GM23248 (cell line): ENCODE measurements at regions not wholly inside any gene's neighbourhood (a gene's known extent, or its start where the extent isn't known, plus 50 kb on each side); places are given as distances from the start of the nearest gene placed in this dataset.

ENCODE experiments used
- DNase-seq: peaks from one replicate; pipeline ENCODE4 v3.0.0-alpha.2; 2015
- H2AFZ ChIP-seq: fragments of 200-600 bp; sonication (generic); 2 replicates; pipeline ENCODE4 v1.6.1; 2016; ENCODE audit warnings: antibody characterized with exemption
- H3F3A ChIP-seq: fragments of 200-600 bp; sonication (generic); 2 replicates; pipeline ENCODE4 v1.6.1; 2016; ENCODE audit warnings: mild to moderate bottlenecking, antibody characterized with exemption, mixed run types; ENCODE audit not compliant: insufficient read depth
- H3K27ac ChIP-seq: fragments of 200-600 bp; sonication (generic); 2 replicates; pipeline ENCODE4 v1.5.1; 2016; ENCODE audit warnings: mild to moderate bottlenecking
- H3K27me3 ChIP-seq: fragments of 200-600 bp; sonication (generic); replicated peaks from 2 replicates; pipeline ENCODE4 v1.6.1; 2016; ENCODE audit warnings: mild to moderate bottlenecking; ENCODE audit not compliant: insufficient read depth
- H3K36me3 ChIP-seq: fragments of 200-600 bp; sonication (generic); 2 replicates; pipeline ENCODE4 v1.6.1; 2016; ENCODE audit warnings: low read depth, mild to moderate bottlenecking
- H3K4me1 ChIP-seq: fragments of 200-600 bp; sonication (generic); 2 replicates; pipeline ENCODE4 v1.6.1; 2016; ENCODE audit warnings: mild to moderate bottlenecking; ENCODE audit not compliant: insufficient read depth
- H3K4me2 ChIP-seq: fragments of 200-600 bp; sonication (generic); one replicate; pipeline ENCODE4 v1.6.1; 2016; ENCODE audit warnings: mild to moderate bottlenecking; ENCODE audit not compliant: unreplicated experiment
- H3K4me3 ChIP-seq: fragments of 200-600 bp; sonication (generic); 2 replicates; pipeline ENCODE4 v1.5.1; 2016; ENCODE audit warnings: mild to moderate bottlenecking
- H3K79me2 ChIP-seq: fragments of 200-600 bp; sonication (generic); 2 replicates; pipeline ENCODE4 v1.6.1; 2016; ENCODE audit warnings: mild to moderate bottlenecking; ENCODE audit not compliant: insufficient read depth
- H3K9ac ChIP-seq: fragments of 200-600 bp; sonication (generic); 2 replicates; pipeline ENCODE4 v1.6.1; 2016; ENCODE audit warnings: mild to moderate bottlenecking
- H3K9me2 ChIP-seq: fragments of 200-600 bp; sonication (generic); 2 replicates; pipeline ENCODE4 v1.6.1; 2016; ENCODE audit warnings: mixed run types, mild to moderate bottlenecking, moderate library complexity; ENCODE audit not compliant: insufficient read depth
- H3K9me3 ChIP-seq: fragments of 200-600 bp; sonication (generic); one replicate; pipeline ENCODE4 v1.6.1; 2017; ENCODE audit warnings: low read depth
- H4K20me1 ChIP-seq: fragments of 200-600 bp; sonication (generic); 2 replicates; pipeline ENCODE4 v1.6.0; 2016; ENCODE audit not compliant: insufficient read depth
- EZH2 ChIP-seq: fragments of 200-600 bp; sonication (generic); IDR thresholded peaks from 2 replicates; pipeline ENCODE4 v1.6.1; 2018; ENCODE audit warnings: antibody characterized with exemption, mild to moderate bottlenecking; ENCODE audit not compliant: insufficient read depth, poor library complexity, severe bottlenecking
- EZH2phosphoT487 ChIP-seq: fragments of 200-600 bp; sonication (generic); IDR thresholded peaks from 2 replicates; pipeline ENCODE4 v1.6.1; 2018; ENCODE audit warnings: antibody characterized with exemption, moderate library complexity, mild to moderate bottlenecking, low read depth; ENCODE audit not compliant: insufficient read depth
- WGBS, 2 experiments: methylation state at CpG; one replicate each; pipeline ENCODE4 v1.1.6; 2015 to 2017; ENCODE audit warnings: low lambda C conversion rate in 2 of 2, low coverage in 1 of 2; ENCODE audit errors: missing lambda C conversion rate in 2 of 2; 5-methylcytosine and 5-hydroxymethylcytosine counted together
- in situ Hi-C: fragments of 300-500 bp; cut with MboI; formaldehyde crosslinking; loops from 2 replicates; pipeline ENCODE4 v1.15.0; 2020

DNA sequence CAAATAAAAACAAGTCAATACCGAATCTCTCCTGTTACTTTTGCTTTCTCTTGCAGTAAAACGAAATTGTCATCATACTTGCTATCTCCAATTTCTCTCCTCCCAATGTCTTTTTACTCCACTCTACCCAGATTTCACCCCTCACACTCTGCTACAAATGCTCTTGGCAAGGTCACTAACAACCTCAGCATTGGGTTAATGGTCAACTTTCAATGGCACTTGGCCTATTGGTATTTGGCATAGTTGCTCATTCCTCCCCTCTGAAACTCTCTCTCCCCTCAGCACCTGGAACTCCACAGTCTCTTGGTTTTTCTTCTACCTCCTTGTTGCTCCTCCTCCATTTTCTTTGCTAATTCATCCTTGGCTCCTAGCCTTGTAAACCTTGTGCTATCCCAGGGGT is 367.3 kb downstream of the PTPRU start:
- in situ Hi-C loops, result no loop called here
- Histone ChIP-seq H3K9ac (no peak overlapping the region), H3K27ac (no peak overlapping the region), H3K4me2 (no peak overlapping the region), H3K27me3 (peaks cover 4% of the 10 kb centered on the region; the same call in 1 of the 2 replicates), H3K9me2 (no peaks in the 10 kb centered on the region), H3K4me1 (no peaks in the 10 kb centered on the region), H2AFZ (no peak overlapping the region), H3K9me3 (no peaks in the 10 kb centered on the region), H3K79me2 (no peaks in the 10 kb centered on the region), H3K36me3 (no peaks in the 10 kb centered on the region), H4K20me1 (no peaks in the 10 kb centered on the region), H3K4me3 (no peak overlapping the region), H3F3A (no peaks in the 10 kb centered on the region)
- TF ChIP-seq EZH2 (no peak), EZH2phosphoT487 (no peak)
- DNase-seq, result no peak
- 27 to 34% methylated on average over 2 of the region's 2 CpGs for WGBS, 2 experiments

DNA sequence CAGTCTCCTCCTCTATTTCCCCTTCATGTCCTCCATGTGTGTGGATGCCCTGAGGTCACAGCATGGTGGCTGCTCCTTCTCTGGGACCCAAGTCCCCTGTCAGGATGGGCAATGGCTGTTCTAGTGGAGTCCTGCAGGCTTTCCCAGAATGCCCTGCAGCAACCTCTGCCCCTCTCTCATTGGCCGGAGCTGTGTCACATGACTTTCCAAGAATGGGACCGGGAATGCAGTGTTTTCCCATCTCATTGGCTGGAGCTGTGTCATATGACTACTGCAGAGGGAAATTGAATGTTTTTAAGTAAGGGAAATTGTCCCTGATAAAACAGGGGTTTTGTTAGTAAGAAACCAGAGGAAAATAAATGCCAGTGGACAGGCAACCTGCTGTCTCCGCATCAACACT is 365.9 kb downstream of the PTPRU start:
- H3K4me1 ChIP-seq, result no peaks in the 10 kb centered on the region
- H3K9me3 ChIP-seq, result no peaks in the 10 kb centered on the region
- H3K36me3 ChIP-seq, result no peaks in the 10 kb centered on the region
- no peaks in the 10 kb centered on the region for H3K9me2 ChIP-seq
- H3K4me2 ChIP-seq, result no peak overlapping the region
- no peak overlapping the region for H3K9ac ChIP-seq
- no peak overlapping the region for H2AFZ ChIP-seq
- H3K79me2 ChIP-seq, result no peaks in the 10 kb centered on the region
- TF ChIP-seq EZH2phosphoT487 (no peak), EZH2 (no peak)
- 48 to 61% methylated on average over 3 of the region's 3 CpGs for WGBS, 2 experiments
- no peak for DNase-seq
- no peaks in the 10 kb centered on the region for H3F3A ChIP-seq
- H4K20me1 ChIP-seq, result no peaks in the 10 kb centered on the region
- in situ Hi-C loops, result no loop called here
- H3K27ac ChIP-seq, result no peak overlapping the region
- peaks cover 4% of the 10 kb centered on the region; the same call in 1 of the 2 replicates for H3K27me3 ChIP-seq
- H3K4me3 ChIP-seq, result no peak overlapping the region

DNA sequence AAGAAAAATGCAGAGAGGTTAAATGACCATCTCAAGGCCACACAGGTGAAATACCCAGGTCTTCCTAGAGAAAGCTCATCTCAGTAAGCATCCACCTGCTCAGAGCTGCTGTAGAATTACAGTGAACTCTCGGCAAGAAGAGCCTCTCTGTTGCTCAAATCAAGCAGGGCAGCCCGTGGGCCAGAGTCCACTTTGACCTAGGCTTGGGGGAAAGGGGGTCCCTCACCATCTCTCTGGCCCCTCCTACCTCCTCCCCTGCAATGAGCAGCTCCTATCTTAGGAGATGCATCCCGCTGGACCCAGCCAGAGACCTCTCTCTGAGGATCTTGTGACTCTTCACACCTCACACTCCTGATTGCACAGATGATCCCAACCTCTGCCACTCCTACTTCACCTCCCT is 364.7 kb downstream of the PTPRU start:
- Histone ChIP-seq H3K27ac (no peak overlapping the region), H3K9me3 (no peaks in the 10 kb centered on the region), H4K20me1 (no peaks in the 10 kb centered on the region), H2AFZ (no peak overlapping the region), H3F3A (no peaks in the 10 kb centered on the region), H3K27me3 (peaks cover 4% of the 10 kb centered on the region; the same call in 1 of the 2 replicates), H3K36me3 (no peaks in the 10 kb centered on the region), H3K9ac (no peak overlapping the region), H3K4me2 (no peak overlapping the region), H3K79me2 (no peaks in the 10 kb centered on the region), H3K4me3 (no peak overlapping the region), H3K9me2 (no peaks in the 10 kb centered on the region), H3K4me1 (no peaks in the 10 kb centered on the region)
- DNase-seq, result no peak
- WGBS, 2 experiments, result 42 to 48% methylated on average over 3 of the region's 3 CpGs
- TF ChIP-seq EZH2phosphoT487 (no peak), EZH2 (no peak)
- in situ Hi-C loops, result no loop called here

DNA sequence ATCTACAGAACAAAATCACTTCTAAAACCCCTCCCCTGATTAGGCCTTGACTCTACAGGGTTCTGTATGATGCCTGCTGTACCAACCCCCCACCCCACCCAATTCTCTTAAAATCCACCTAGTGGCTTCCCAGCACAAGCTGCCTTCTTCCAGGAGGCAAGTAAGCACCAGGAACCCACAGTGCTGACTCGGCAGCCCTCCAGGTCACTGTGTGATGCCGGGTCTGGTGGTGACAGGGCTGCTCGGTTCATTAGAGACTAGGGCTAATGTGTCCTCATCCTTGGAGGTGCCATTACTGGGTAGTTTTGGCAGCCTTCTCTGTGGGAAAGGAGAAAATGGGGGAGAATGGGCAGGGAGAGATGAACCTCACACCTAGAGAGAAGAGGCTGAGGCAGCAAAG is 363.5 kb downstream of the PTPRU start:
- WGBS, 2 experiments, result 4 to 6% methylated on average over 3 of the region's 3 CpGs
- in situ Hi-C loops, result no loop called here

DNA sequence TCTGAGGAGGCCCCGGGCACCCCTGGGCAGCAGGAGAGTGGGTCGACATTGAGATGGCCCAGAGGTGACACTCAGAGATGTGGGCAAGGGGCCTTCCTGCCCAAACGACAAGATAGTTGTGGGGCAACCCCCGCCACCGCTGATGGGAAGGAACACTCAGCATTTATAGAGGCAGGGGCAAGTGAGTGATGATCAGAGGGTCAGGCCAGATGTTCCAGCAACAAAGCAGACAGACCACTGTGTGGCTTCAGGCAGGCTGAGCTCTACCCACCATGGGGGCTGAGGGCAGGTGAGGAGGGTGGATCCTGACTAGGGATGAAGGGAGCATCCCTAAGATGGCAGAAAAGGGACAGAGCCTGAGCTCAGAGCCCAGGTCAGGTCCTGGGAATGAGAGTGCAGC is 362.7 kb downstream of the PTPRU start:
- Histone ChIP-seq H3K9me3 (no peaks in the 10 kb centered on the region), H3K27ac (no peak overlapping the region), H4K20me1 (no peaks in the 10 kb centered on the region), H3K4me3 (no peak overlapping the region), H3F3A (no peaks in the 10 kb centered on the region), H3K79me2 (no peaks in the 10 kb centered on the region), H3K4me1 (no peaks in the 10 kb centered on the region), H3K36me3 (no peaks in the 10 kb centered on the region), H3K27me3 (peaks cover 4% of the 10 kb centered on the region; the same call in 1 of the 2 replicates), H3K4me2 (no peak overlapping the region), H3K9me2 (no peaks in the 10 kb centered on the region), H2AFZ (no peak overlapping the region), H3K9ac (no peak overlapping the region)
- no peak for DNase-seq
- TF ChIP-seq EZH2, result no peak
- TF ChIP-seq EZH2phosphoT487, result no peak
- in situ Hi-C loops, result no loop called here
- 55 to 67% methylated on average over 5 of the region's 5 CpGs for WGBS, 2 experiments

More for the DNA sequence above, 363.5 kb downstream of the PTPRU start:
- H3K36me3 ChIP-seq, result no peaks in the 10 kb centered on the region
- no peaks in the 10 kb centered on the region for H3K79me2 ChIP-seq
- H3K4me1 ChIP-seq, result no peaks in the 10 kb centered on the region
- no peak overlapping the region for H3K4me3 ChIP-seq
- H3K9ac ChIP-seq, result no peak overlapping the region
- no peak for DNase-seq
- no peaks in the 10 kb centered on the region for H4K20me1 ChIP-seq
- H3F3A ChIP-seq, result no peaks in the 10 kb centered on the region
- no peaks in the 10 kb centered on the region for H3K9me2 ChIP-seq
- H3K4me2 ChIP-seq, result no peak overlapping the region
- no peak overlapping the region for H2AFZ ChIP-seq
- TF ChIP-seq EZH2phosphoT487 (no peak), EZH2 (no peak)
- H3K9me3 ChIP-seq, result no peaks in the 10 kb centered on the region
- H3K27ac ChIP-seq, result no peak overlapping the region
- peaks cover 4% of the 10 kb centered on the region; the same call in 1 of the 2 replicates for H3K27me3 ChIP-seq
